Hepatocyte (in vitro differentiated cells): ENCODE measurements at regions not wholly inside any gene's neighbourhood (a gene's known extent, or its start where the extent isn't known, plus 50 kb on each side); places are given as distances from the start of the nearest gene placed in this dataset.

Experiments used
- DNase-seq: peaks from one replicate; pipeline ENCODE4 v3.0.0-alpha.2; 2016; ENCODE audit warnings: low spot score
- H2AFZ ChIP-seq: fragments of 200-600 bp; sonication (generic); 2 replicates; pipeline ENCODE4 v1.6.0; 2016; ENCODE audit warnings: antibody characterized with exemption, mild to moderate bottlenecking
- H3K27ac ChIP-seq: fragments of 200-600 bp; sonication (generic); 2 replicates; pipeline ENCODE4 v1.5.1; 2016; ENCODE audit warnings: mild to moderate bottlenecking
- H3K27me3 ChIP-seq: fragments of 200-600 bp; sonication (generic); 2 replicates; pipeline ENCODE4 v1.6.1; 2016
- H3K36me3 ChIP-seq: fragments of 200-600 bp; sonication (generic); replicated peaks from 2 replicates; pipeline ENCODE4 v1.5.1; 2016; ENCODE audit warnings: low read depth; ENCODE audit not compliant: insufficient read depth
- H3K4me1 ChIP-seq: fragments of 200-600 bp; sonication (generic); 2 replicates; pipeline ENCODE4 v1.5.1; 2016; ENCODE audit warnings: mild to moderate bottlenecking, moderate library complexity; ENCODE audit not compliant: insufficient read depth
- H3K4me2 ChIP-seq: fragments of 200-600 bp; sonication (generic); 2 replicates; pipeline ENCODE4 v1.6.0; 2016
- H3K4me3 ChIP-seq: fragments of 200-600 bp; sonication (generic); 2 replicates; pipeline ENCODE4 v1.5.1; 2016; ENCODE audit warnings: mild to moderate bottlenecking
- H3K79me2 ChIP-seq: fragments of 200-600 bp; sonication (generic); 2 replicates; pipeline ENCODE4 v1.6.0; 2017; ENCODE audit warnings: mild to moderate bottlenecking
- H3K9me2 ChIP-seq: fragments of 200-600 bp; sonication (generic); replicated peaks from 2 replicates; pipeline ENCODE4 v1.6.0; 2017; ENCODE audit warnings: mild to moderate bottlenecking; ENCODE audit not compliant: insufficient read depth
- H3K9me3 ChIP-seq: fragments of 200-600 bp; sonication (generic); 2 replicates; pipeline ENCODE4 v1.5.1; 2016; ENCODE audit warnings: low read depth, mild to moderate bottlenecking
- H4K20me1 ChIP-seq: fragments of 200-600 bp; sonication (generic); 2 replicates; pipeline ENCODE4 v1.6.0; 2016; ENCODE audit warnings: mild to moderate bottlenecking; ENCODE audit not compliant: insufficient read depth, poor library complexity, severe bottlenecking
- EZH2 ChIP-seq: fragments of 200-600 bp; sonication (generic); IDR thresholded peaks from 2 replicates; pipeline ENCODE4 v1.6.1; 2016; ENCODE audit warnings: antibody characterized with exemption, mild to moderate bottlenecking, borderline replicate concordance
- EZH2phosphoT487 ChIP-seq: fragments of 200-600 bp; sonication (generic); IDR thresholded peaks from one replicate; pipeline ENCODE4 v1.6.1; 2018; ENCODE audit warnings: antibody characterized with exemption, mild to moderate bottlenecking, low read depth, moderate library complexity; ENCODE audit not compliant: unreplicated experiment, severe bottlenecking
- WGBS: methylation state at CpG from one replicate; pipeline ENCODE4 v1.1.6; 2016; ENCODE audit warnings: low lambda C conversion rate; ENCODE audit errors: missing lambda C conversion rate; 5-methylcytosine and 5-hydroxymethylcytosine counted together
- TF ChIP-seq, protein P1 (sequence below): fragments of 200-600 bp; sonication (generic); IDR thresholded peaks from 2 replicates; pipeline ENCODE4 v1.5.1; 2016; ENCODE audit warnings: antibody characterized with exemption, mild to moderate bottlenecking; ENCODE audit not compliant: poor library complexity

DNA sequence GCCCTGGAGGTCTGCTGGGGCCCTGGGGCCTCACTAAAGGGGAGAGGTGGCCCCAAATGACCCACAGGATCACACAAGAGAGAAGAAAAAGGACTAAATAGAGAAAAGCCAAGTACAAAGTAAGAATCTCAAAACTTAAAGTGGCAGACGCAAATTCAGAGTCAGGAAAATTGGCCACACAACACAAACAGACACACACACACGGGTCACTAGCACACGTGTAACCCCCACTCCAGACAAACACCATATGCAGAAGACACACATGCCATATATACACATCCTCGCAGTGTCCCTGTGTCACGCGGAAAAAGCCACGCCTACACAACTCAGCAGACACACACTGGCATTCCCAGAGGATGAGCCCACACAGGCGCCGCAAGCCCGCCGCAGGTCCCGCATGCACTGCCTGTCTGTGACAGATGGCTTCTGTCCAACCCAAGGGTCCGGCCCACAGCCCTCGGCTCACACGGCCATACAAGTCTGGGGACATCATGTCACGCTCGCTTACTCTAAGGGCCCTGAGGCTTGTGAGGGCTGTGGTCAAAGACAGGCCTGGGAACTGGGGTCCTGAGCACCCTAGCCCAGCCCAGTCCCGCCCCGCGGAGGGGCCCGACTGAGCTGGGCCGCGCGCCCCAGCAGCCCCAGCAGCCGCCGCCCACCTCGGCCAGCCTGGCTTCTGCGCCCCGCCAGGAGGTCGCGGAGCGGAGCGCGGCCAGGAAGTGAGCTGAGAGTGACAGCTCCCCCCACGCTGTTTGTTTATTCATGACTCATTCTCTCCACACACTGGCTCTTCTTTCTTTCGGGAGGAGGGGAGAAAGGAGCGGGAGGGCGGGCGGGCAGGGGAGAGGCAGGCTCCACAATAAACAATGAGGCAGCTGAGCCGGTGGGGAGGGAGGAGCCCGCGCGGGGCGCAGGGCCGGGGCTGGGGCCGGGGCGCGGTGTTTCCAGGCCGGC lies 95.5 kb upstream of the ZMIZ1 start:
- peaks cover 2% of the 10 kb centered on the region for H3K79me2 ChIP-seq
- H3K36me3 ChIP-seq: no peaks in the 10 kb centered on the region
- no peaks in the 10 kb centered on the region for H3K27me3 ChIP-seq
- H2AFZ ChIP-seq: peak overlapping the region; percentile 16
- H4K20me1 ChIP-seq: no peaks in the 10 kb centered on the region
- no peaks in the 10 kb centered on the region for H3K9me2 ChIP-seq
- H3K4me2 ChIP-seq: peak overlapping the region; percentile 83
- H3K27ac ChIP-seq: peak overlapping the region; percentile 99
- 7% methylated on average over 35 of the region's 49 CpGs for WGBS
- H3K9me3 ChIP-seq: no peaks in the 10 kb centered on the region
- DNase-seq: peak; percentile 96
- peaks cover 35% of the 10 kb centered on the region for H3K4me1 ChIP-seq
- H3K4me3 ChIP-seq: peak overlapping the region; percentile 5
- TF ChIP-seq EZH2 (no peak), EZH2phosphoT487 (no peak)
- TF ChIP-seq, protein P1, sequence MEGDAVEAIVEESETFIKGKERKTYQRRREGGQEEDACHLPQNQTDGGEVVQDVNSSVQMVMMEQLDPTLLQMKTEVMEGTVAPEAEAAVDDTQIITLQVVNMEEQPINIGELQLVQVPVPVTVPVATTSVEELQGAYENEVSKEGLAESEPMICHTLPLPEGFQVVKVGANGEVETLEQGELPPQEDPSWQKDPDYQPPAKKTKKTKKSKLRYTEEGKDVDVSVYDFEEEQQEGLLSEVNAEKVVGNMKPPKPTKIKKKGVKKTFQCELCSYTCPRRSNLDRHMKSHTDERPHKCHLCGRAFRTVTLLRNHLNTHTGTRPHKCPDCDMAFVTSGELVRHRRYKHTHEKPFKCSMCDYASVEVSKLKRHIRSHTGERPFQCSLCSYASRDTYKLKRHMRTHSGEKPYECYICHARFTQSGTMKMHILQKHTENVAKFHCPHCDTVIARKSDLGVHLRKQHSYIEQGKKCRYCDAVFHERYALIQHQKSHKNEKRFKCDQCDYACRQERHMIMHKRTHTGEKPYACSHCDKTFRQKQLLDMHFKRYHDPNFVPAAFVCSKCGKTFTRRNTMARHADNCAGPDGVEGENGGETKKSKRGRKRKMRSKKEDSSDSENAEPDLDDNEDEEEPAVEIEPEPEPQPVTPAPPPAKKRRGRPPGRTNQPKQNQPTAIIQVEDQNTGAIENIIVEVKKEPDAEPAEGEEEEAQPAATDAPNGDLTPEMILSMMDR: no peak

DNA sequence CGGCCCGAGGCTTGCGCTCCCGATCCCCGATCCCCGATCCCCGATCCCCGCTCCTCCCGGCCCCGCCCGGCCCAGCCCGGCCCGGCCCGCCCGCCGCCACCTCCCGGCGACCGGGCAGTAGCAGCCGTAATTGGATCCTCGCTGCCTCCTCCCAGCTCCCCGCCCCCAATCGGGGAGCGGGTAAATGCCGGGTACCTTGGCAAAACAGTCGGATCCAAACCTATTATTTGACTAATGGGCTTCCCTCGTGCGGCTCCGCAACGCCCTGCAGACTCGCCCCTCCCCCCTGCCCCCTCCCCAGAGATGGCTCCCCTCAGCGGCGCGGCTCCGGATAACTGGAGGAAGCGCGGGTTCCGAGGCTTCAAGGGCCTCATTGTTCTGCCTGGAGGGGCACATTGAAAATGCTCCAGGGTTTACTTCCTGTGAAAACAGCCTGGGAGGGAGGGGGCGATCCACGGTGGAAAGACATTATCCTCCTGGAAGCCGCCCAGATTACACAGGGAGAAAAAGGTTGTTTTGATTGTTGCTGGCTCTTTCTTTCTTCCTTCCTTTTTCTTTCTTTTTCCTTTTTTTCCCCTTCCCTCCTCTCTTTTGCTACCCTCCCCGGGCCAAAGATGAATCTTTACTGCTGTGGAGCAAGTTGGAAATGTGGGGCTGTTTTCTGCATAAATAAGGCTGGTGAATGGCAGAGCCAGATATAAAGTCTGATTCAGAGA lies 94.7 kb upstream of the ZMIZ1 start:
- H3K79me2 ChIP-seq: peaks cover 2% of the 10 kb centered on the region
- no peaks in the 10 kb centered on the region for H3K9me3 ChIP-seq
- no peaks in the 10 kb centered on the region for H3K36me3 ChIP-seq
- DNase-seq: peak; percentile 80
- peak overlapping the region; percentile 99 for H3K27ac ChIP-seq
- H4K20me1 ChIP-seq: no peaks in the 10 kb centered on the region
- no peak for TF ChIP-seq EZH2
- TF ChIP-seq, protein P1: peak; percentile 6
- TF ChIP-seq EZH2phosphoT487: no peak
- H3K27me3 ChIP-seq: no peaks in the 10 kb centered on the region
- H2AFZ ChIP-seq: peak overlapping the region; percentile 14
- no peaks in the 10 kb centered on the region for H3K9me2 ChIP-seq
- peak overlapping the region; percentile 83 for H3K4me2 ChIP-seq
- peak overlapping the region; percentile 18 for H3K4me3 ChIP-seq
- WGBS: under 1% methylated on average over 11 of the region's 42 CpGs
- H3K4me1 ChIP-seq: peaks cover 35% of the 10 kb centered on the region

DNA sequence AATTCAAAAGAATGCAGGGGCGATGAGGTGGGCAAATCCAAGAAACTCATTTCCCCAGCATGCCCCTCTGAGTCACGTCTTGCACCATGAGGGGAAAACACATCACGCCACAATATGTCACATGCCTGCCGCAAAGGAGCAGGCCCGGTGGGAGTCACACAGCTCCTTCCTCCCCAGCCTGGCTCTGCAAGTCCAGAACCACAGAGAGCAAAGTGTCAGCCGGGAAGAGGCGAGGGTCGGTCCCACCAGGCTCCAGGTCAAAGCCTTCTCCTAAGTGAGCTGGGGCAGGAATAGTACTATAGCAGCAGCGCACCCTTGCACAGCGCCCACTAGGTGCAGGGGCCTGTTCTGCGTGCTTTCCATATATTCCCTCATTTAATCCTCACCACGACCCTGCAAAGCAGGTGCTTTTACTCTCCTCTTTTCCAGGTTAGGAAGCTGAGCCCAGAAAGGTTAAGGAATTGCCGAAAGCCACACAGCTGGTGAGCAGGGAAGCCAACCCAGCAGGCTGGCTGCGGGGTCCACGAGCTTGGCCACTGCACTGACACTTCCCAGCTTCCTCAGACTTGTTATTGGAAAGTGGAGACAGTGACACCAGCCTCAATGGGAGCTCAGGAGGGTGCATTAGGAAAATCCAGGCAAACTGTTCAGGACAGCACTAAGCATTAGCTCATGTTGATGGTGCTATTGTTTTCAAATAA lies 94.0 kb upstream of the ZMIZ1 start:
- Histone ChIP-seq H3K9me3 (no peaks in the 10 kb centered on the region), H3K4me1 (peaks cover 35% of the 10 kb centered on the region), H3K27ac (peak overlapping the region; percentile 99), H3K4me3 (no peak overlapping the region), H4K20me1 (no peaks in the 10 kb centered on the region), H3K79me2 (peaks cover 2% of the 10 kb centered on the region), H3K27me3 (no peaks in the 10 kb centered on the region), H3K36me3 (no peaks in the 10 kb centered on the region), H3K9me2 (no peaks in the 10 kb centered on the region), H3K4me2 (peak overlapping the region; percentile 83), H2AFZ (no peak overlapping the region)
- peak; percentile 76 for DNase-seq
- 31% methylated on average over 15 of the region's 15 CpGs for WGBS
- TF ChIP-seq EZH2phosphoT487: no peak
- TF ChIP-seq, protein P1: peak; percentile 63
- no peak for TF ChIP-seq EZH2
